H1 (cell line): ENCODE measurements at regions not wholly inside any gene's neighbourhood (a gene's known extent, or its start where the extent isn't known, plus 50 kb on each side); places are given as distances from the start of the nearest gene placed in this dataset.

Experiments
- CTCF ChIA-PET: fragments of 300-600 bp; sonication (Branson Sonifier 250); formaldehyde crosslinking; loops from one replicate; lab custom pipeline; 2021; ENCODE audit not compliant: partially characterized antibody; lab: Charles Lee
- POLR2A ChIA-PET: fragments of 300-600 bp; sonication (Branson Sonifier 250); formaldehyde crosslinking; loops from one replicate; lab custom pipeline; 2021; ENCODE audit warnings: inconsistent platforms; ENCODE audit not compliant: partially characterized antibody; lab: Charles Lee
- DNase-seq, 2 experiments: peaks; one replicate each; pipeline versions ENCODE4 v3.0.0 to v3.0.0-alpha.2; 2010 to 2022; ENCODE audit warnings: low spot score in 2 of 2, low read depth in 1 of 2, mixed read lengths in 1 of 2
- FAIRE-seq: peaks from 2 replicates; lab custom pipeline; 2011; peaks lifted over from hg19 to GRCh38; lab: Jason Lieb, UNC
- H2AFZ ChIP-seq: 2 replicates; pipeline ENCODE4 v1.8.1; 2012; ENCODE audit warnings: low read length, inconsistent platforms
- H2AK5ac ChIP-seq: 2 replicates; pipeline ENCODE4 v1.6.1; 2013; ENCODE audit warnings: low read depth, low read length
- H2BK120ac ChIP-seq: replicated peaks from 2 replicates; pipeline ENCODE3; 2013; ENCODE audit warnings: low read depth, low read length, inconsistent platforms
- H2BK12ac ChIP-seq: 2 replicates; pipeline ENCODE4 v1.6.1; 2013; ENCODE audit warnings: low read depth, low read length
- H2BK15ac ChIP-seq: 2 replicates; pipeline ENCODE4 v1.6.1; 2013; ENCODE audit warnings: low read length
- H2BK20ac ChIP-seq: 2 replicates; pipeline ENCODE4 v1.6.1; 2013; ENCODE audit warnings: low read length
- H2BK5ac ChIP-seq: 2 replicates; pipeline ENCODE4 v1.6.1; 2013; ENCODE audit warnings: low read depth, low read length
- H3K14ac ChIP-seq: 2 replicates; pipeline ENCODE4 v1.6.1; 2013; ENCODE audit warnings: inconsistent platforms; ENCODE audit not compliant: insufficient read length
- H3K18ac ChIP-seq: 2 replicates; pipeline ENCODE4 v1.6.1; 2013; ENCODE audit warnings: low read length; ENCODE audit errors: extremely low read depth
- H3K23ac ChIP-seq: 2 replicates; pipeline ENCODE4 v1.6.1; 2013; ENCODE audit warnings: inconsistent platforms; ENCODE audit not compliant: insufficient read length
- H3K23me2 ChIP-seq: 2 replicates; pipeline ENCODE4 v1.6.1; 2013; ENCODE audit warnings: low read depth, low read length
- H3K27ac ChIP-seq: 2 replicates; pipeline ENCODE4 v1.6.1; 2011; ENCODE audit warnings: low read depth, low read length, inconsistent platforms
- H3K27me3 ChIP-seq, 4 experiments: replicated peaks in 1 of 4; 1 replicate in 1 of 4; 2 replicates in 3 of 4; pipeline versions ENCODE4 v1.6.1 to v1.8.1; 2011 to 2013; ENCODE audit warnings: low read length in 3 of 4, mild to moderate bottlenecking in 3 of 4, inconsistent platforms in 2 of 4, mixed read lengths in 2 of 4, moderate library complexity in 1 of 4; ENCODE audit not compliant: control insufficient read depth in 3 of 4, insufficient read depth in 3 of 4; ENCODE audit errors: extremely low read depth in 1 of 4
- H3K36me3 ChIP-seq, 4 experiments: 2 replicates each; pipeline versions ENCODE4 v1.6.1 to v1.8.1; 2011 to 2013; ENCODE audit warnings: mild to moderate bottlenecking in 4 of 4, low read length in 3 of 4, moderate library complexity in 2 of 4, control low read depth in 1 of 4, inconsistent platforms in 1 of 4; ENCODE audit not compliant: insufficient read depth in 4 of 4, control insufficient read depth in 2 of 4
- H3K4ac ChIP-seq: replicated peaks from 2 replicates; pipeline ENCODE3; 2013; ENCODE audit warnings: low read length, low read depth, mixed read lengths, inconsistent platforms; ENCODE audit not compliant: insufficient read length
- H3K4me1 ChIP-seq, 4 experiments: replicated peaks in 1 of 4; 1 replicate in 1 of 4; 2 replicates in 3 of 4; pipeline versions ENCODE4 v1.6.1 to v1.8.1; 2011 to 2013; ENCODE audit warnings: low read length in 3 of 4, inconsistent platforms in 2 of 4, mixed read lengths in 1 of 4; ENCODE audit not compliant: insufficient read depth in 4 of 4, control insufficient read depth in 3 of 4
- H3K4me2 ChIP-seq, 2 experiments: 2 replicates each; pipeline versions ENCODE4 v1.6.1 to v1.8.1; 2011 to 2013; ENCODE audit warnings: low read depth in 2 of 2, low read length in 2 of 2, control low read depth in 1 of 2, inconsistent platforms in 1 of 2, mild to moderate bottlenecking in 1 of 2; ENCODE audit not compliant: insufficient read depth in 1 of 2
- H3K4me3 ChIP-seq, 4 experiments: fragments of 200-600, 300-600 bp in 1 of 4; sonication (generic), shearing (Covaris generic), sonication (Bioruptor Twin) in 1 of 4; 2 replicates each; pipeline versions ENCODE4 v1.5.1 to v1.8.1; 2011 to 2016; ENCODE audit warnings: low read length in 4 of 4, low read depth in 3 of 4, control low read depth in 2 of 4, inconsistent platforms in 2 of 4, mild to moderate bottlenecking in 2 of 4, mixed read lengths in 1 of 4, moderate library complexity in 1 of 4; ENCODE audit not compliant: insufficient read depth in 2 of 4; ENCODE audit errors: extremely low read depth in 1 of 4
- H3K56ac ChIP-seq: replicated peaks from 2 replicates; pipeline ENCODE3; 2013; ENCODE audit warnings: low read depth, mild to moderate bottlenecking, mixed read lengths, low read length, inconsistent platforms; ENCODE audit not compliant: insufficient read length
- H3K79me1 ChIP-seq: 2 replicates; pipeline ENCODE4 v1.6.1; 2013; ENCODE audit warnings: low read depth, low read length, control low read depth
- H3K79me2 ChIP-seq, 2 experiments: 2 replicates each; pipeline versions ENCODE4 v1.6.1 to v1.8.1; 2012 to 2013; ENCODE audit warnings: low read length in 2 of 2, mild to moderate bottlenecking in 2 of 2, inconsistent platforms in 1 of 2; ENCODE audit not compliant: insufficient read depth in 2 of 2, control insufficient read depth in 1 of 2
- H3K9ac ChIP-seq, 4 experiments: replicated peaks in 1 of 4; 1 replicate in 1 of 4; 2 replicates in 3 of 4; pipeline versions ENCODE4 v1.6.1 to v1.8.1; 2011 to 2013; ENCODE audit warnings: low read depth in 3 of 4, low read length in 3 of 4, control low read depth in 2 of 4, mild to moderate bottlenecking in 2 of 4, moderate library complexity in 2 of 4, inconsistent platforms in 1 of 4; ENCODE audit errors: extremely low read depth in 1 of 4
- H3K9me3 ChIP-seq, 2 experiments: 2 replicates each; pipeline versions ENCODE4 v1.6.1 to v1.8.1; 2012 to 2013; ENCODE audit warnings: mild to moderate bottlenecking in 2 of 2, moderate library complexity in 2 of 2, control low read depth in 1 of 2, inconsistent platforms in 1 of 2, low read depth in 1 of 2, low read length in 1 of 2, mixed read lengths in 1 of 2; ENCODE audit not compliant: insufficient read depth in 2 of 2
- H4K20me1 ChIP-seq, 2 experiments: replicated peaks in 1 of 2; 2 replicates each; pipeline versions ENCODE3 to v1.8.1; 2011 to 2013; ENCODE audit warnings: inconsistent platforms in 2 of 2, low read length in 2 of 2, mild to moderate bottlenecking in 1 of 2; ENCODE audit not compliant: insufficient read depth in 2 of 2, control insufficient read depth in 1 of 2
- H4K5ac ChIP-seq: 2 replicates; pipeline ENCODE4 v1.6.1; 2013; ENCODE audit warnings: low read length, low read depth, mixed read lengths, inconsistent platforms; ENCODE audit not compliant: insufficient read length
- H4K8ac ChIP-seq: 2 replicates; pipeline ENCODE4 v1.8.0; 2013; ENCODE audit warnings: mild to moderate bottlenecking, moderate library complexity, low read length, inconsistent platforms; ENCODE audit not compliant: insufficient read depth; ENCODE audit errors: extremely low read depth
- H4K91ac ChIP-seq: replicated peaks from 2 replicates; pipeline ENCODE3; 2013; ENCODE audit warnings: low read length, mixed read lengths, inconsistent platforms; ENCODE audit not compliant: insufficient read length
- CTCF ChIP-seq, 3 experiments: IDR thresholded peaks; 1 replicate in 2 of 3; 2 replicates in 1 of 3; pipeline versions ENCODE4 v1.5.1 to v1.6.1; 2011; ENCODE audit warnings: low read length in 3 of 3, mild to moderate bottlenecking in 3 of 3, inconsistent platforms in 2 of 3, low read depth in 1 of 3, moderate library complexity in 1 of 3; ENCODE audit not compliant: insufficient read depth in 1 of 3; ENCODE audit errors: control extremely low read depth in 1 of 3
- EZH2 ChIP-seq: fragments of 200-600 bp; sonication (generic); IDR thresholded peaks from 2 replicates; pipeline ENCODE4 v1.7.1; 2012; ENCODE audit warnings: low read depth, mild to moderate bottlenecking, moderate library complexity, low read length, inconsistent platforms; ENCODE audit not compliant: severe bottlenecking
- WGBS, 2 experiments: shearing (Covaris generic) in 1 of 2; methylation state at CpG; one replicate each; pipeline versions ENCODE4 v1.1.6 to v1.1.7; 2013 to 2015; ENCODE audit warnings: low lambda C conversion rate in 2 of 2, mixed read lengths in 2 of 2, inconsistent platforms in 1 of 2, low coverage in 1 of 2, missing lambda C conversion rate in 1 of 2; ENCODE audit not compliant: insufficient replicate concordance in 2 of 2, insufficient coverage in 1 of 2, insufficient read length in 1 of 2; ENCODE audit errors: extremely low coverage in 1 of 2, missing lambda C conversion rate in 1 of 2; 5-methylcytosine and 5-hydroxymethylcytosine counted together

- H3K79me2 ChIP-seq: no peaks in the 10 kb centered on the region
- POLR2A ChIA-PET: no interaction called here
Observed at GRCh38 chr1:193533853-193534252, 347.4 kb upstream of the B3GALT2 start.

More at GRCh38 chr1:193533853-193534252, 347.4 kb upstream of the B3GALT2 start:
- H3K23me2 ChIP-seq: no peaks in the 10 kb centered on the region
- H4K91ac ChIP-seq: no peak overlapping the region
- CTCF ChIA-PET: interaction anchor here (0.6 to 1.3 kb wide), 3 partner anchors 10 to 418 kb away, joined by 3 to 4 read pairs (median 3); no protein-coding TSS in a partner anchor
- DNase-seq: no peak
- H3K4me2 ChIP-seq: no peak overlapping the region
- no peak overlapping the region for H2BK12ac ChIP-seq
- no peaks in the 10 kb centered on the region for H3K4me1 ChIP-seq
- H3K9me3 ChIP-seq: no peaks in the 10 kb centered on the region
- no peak overlapping the region for H3K14ac ChIP-seq
- no peak overlapping the region for H2BK120ac ChIP-seq
- no peak for TF ChIP-seq CTCF (IDR thresholded peaks at IDR 0.05; ENCODE audit: control extremely low read depth in 1 of 3, insufficient read depth in 1 of 3, low read depth in 1 of 3, low read length in 3 of 3)
- no peak for TF ChIP-seq EZH2
- no peak overlapping the region for H2AFZ ChIP-seq
- H3K23ac ChIP-seq: no peak overlapping the region
- no peak overlapping the region for H4K8ac ChIP-seq
- H3K9ac ChIP-seq: no peak overlapping the region
- H3K4me3 ChIP-seq: no peak overlapping the region
- H4K20me1 ChIP-seq: no peaks in the 10 kb centered on the region
- WGBS, 2 experiments: 89% methylated on average over 6 of the region's 6 CpGs; no CpG with 5 or more reads in 1 of the 2 experiments
- H3K27ac ChIP-seq: no peak overlapping the region
- no peaks in the 10 kb centered on the region for H3K27me3 ChIP-seq
- no peak overlapping the region for H2BK5ac ChIP-seq
- no peak overlapping the region for H2BK20ac ChIP-seq
- H3K79me1 ChIP-seq: no peaks in the 10 kb centered on the region
- no peak for FAIRE-seq
- no peak overlapping the region for H2BK15ac ChIP-seq
- H3K18ac ChIP-seq: no peak overlapping the region
- no peak overlapping the region for H3K56ac ChIP-seq
- H3K4ac ChIP-seq: no peak overlapping the region
- H3K36me3 ChIP-seq: no peaks in the 10 kb centered on the region
- no peak overlapping the region for H2AK5ac ChIP-seq
- H4K5ac ChIP-seq: no peak overlapping the region
